ENCODE measurements at regions not wholly inside any gene's neighbourhood (a gene's known extent, or its start where the extent isn't known, plus 50 kb on each side); places are given as distances from the start of the nearest gene placed in this dataset.
"Not testable (repeated sequence)": the region's sequence is repeated elsewhere in the genome, so short reads cannot be mapped to it uniquely, and the experiment has no call there.

- H3K27ac Mint-ChIP-seq: no peak overlapping the region
- DNase-seq (no peak), ATAC-seq (replicated peaks) (no peak)
- no peaks in the 10 kb centered on the region for H3K36me3 Mint-ChIP-seq (ENCODE audit: insufficient read depth)
- H3K9me3 Mint-ChIP-seq: peaks cover 3 to 8% of the 10 kb centered on the region in 2 donors
- H3K4me3 Mint-ChIP-seq: no peak overlapping the region
- H3K4me1 Mint-ChIP-seq (ENCODE audit: low read depth in 2 of 2): no peaks in the 10 kb centered on the region
- peaks cover 25 to 62% of the 10 kb centered on the region in 2 donors for H3K27me3 Mint-ChIP-seq
These were observed 250.7 kb upstream of the PROK2 start for GRCh38 chr3:72035606-72036005.

- no peak for DNase-seq
- ATAC-seq (replicated peaks): no peak
- Mint-ChIP-seq H3K27me3 (peaks cover 20 to 60% of the 10 kb centered on the region in 2 donors), H3K27ac (no peak overlapping the region), H3K9me3 (peaks cover 3 to 8% of the 10 kb centered on the region in 2 donors), H3K4me3 (no peak overlapping the region), H3K36me3 (ENCODE audit: insufficient read depth) (no peaks in the 10 kb centered on the region), H3K4me1 (ENCODE audit: low read depth in 2 of 2) (no peaks in the 10 kb centered on the region)
These were observed 250.0 kb upstream of the PROK2 start for GRCh38 chr3:72034986-72035385.

- no peak overlapping the region for H3K4me3 Mint-ChIP-seq
- no peaks in the 10 kb centered on the region for H3K4me1 Mint-ChIP-seq (ENCODE audit: low read depth in 2 of 2)
- H3K36me3 Mint-ChIP-seq (ENCODE audit: insufficient read depth): no peaks in the 10 kb centered on the region
- ATAC-seq (replicated peaks) (no peak), DNase-seq (no peak)
- H3K9me3 Mint-ChIP-seq: peaks cover 3 to 8% of the 10 kb centered on the region in 2 donors
- no peak overlapping the region for H3K27ac Mint-ChIP-seq
- H3K27me3 Mint-ChIP-seq: peaks cover 10 to 51% of the 10 kb centered on the region in 2 donors
These were observed 248.9 kb upstream of the PROK2 start for GRCh38 chr3:72033666-72034428.

GRCh38 chr3:72032441-72033135 is 247.6 kb upstream of the PROK2 start:
- DNase-seq (no peak), ATAC-seq (replicated peaks) (no peak)
- no peak overlapping the region for H3K4me3 Mint-ChIP-seq
- H3K9me3 Mint-ChIP-seq: peaks cover 2 to 6% of the 10 kb centered on the region in 2 donors
- H3K4me1 Mint-ChIP-seq (ENCODE audit: low read depth in 2 of 2): no peaks in the 10 kb centered on the region
- peaks cover 0 to 38% of the 10 kb centered on the region in 2 donors for H3K27me3 Mint-ChIP-seq
- H3K27ac Mint-ChIP-seq: no peak overlapping the region
- H3K36me3 Mint-ChIP-seq (ENCODE audit: insufficient read depth): no peaks in the 10 kb centered on the region

GRCh38 chr3:72031581-72031980 is 246.6 kb upstream of the PROK2 start:
- Mint-ChIP-seq H3K4me1 (ENCODE audit: low read depth in 2 of 2) (no peaks in the 10 kb centered on the region), H3K36me3 (ENCODE audit: insufficient read depth) (no peaks in the 10 kb centered on the region), H3K9me3 (no peaks in the 10 kb centered on the region), H3K27ac (no peak overlapping the region), H3K4me3 (no peak overlapping the region), H3K27me3 (peaks cover 0 to 29% of the 10 kb centered on the region in 2 donors)
- no peak for ATAC-seq (replicated peaks)
- no peak for DNase-seq

GRCh38 chr3:72030296-72030695 is 245.3 kb upstream of the PROK2 start:
- H3K4me3 Mint-ChIP-seq, DNase-seq: not testable (repeated sequence)

GRCh38 chr3:72028726-72029125 is 243.8 kb upstream of the PROK2 start:
- H3K27ac Mint-ChIP-seq; H3K4me3 Mint-ChIP-seq; H3K4me1 Mint-ChIP-seq (ENCODE audit: low read depth in 2 of 2); ATAC-seq (replicated peaks); H3K9me3 Mint-ChIP-seq; DNase-seq; H3K27me3 Mint-ChIP-seq; H3K36me3 Mint-ChIP-seq (ENCODE audit: insufficient read depth): not testable (repeated sequence)

More at GRCh38 chr3:72030296-72030695, 245.3 kb upstream of the PROK2 start:
- not testable (repeated sequence) for H3K27ac Mint-ChIP-seq; H3K9me3 Mint-ChIP-seq; ATAC-seq (replicated peaks); H3K36me3 Mint-ChIP-seq (ENCODE audit: insufficient read depth); H3K4me1 Mint-ChIP-seq (ENCODE audit: low read depth in 2 of 2)
- H3K27me3 Mint-ChIP-seq: peaks cover 0 to 16% of the 10 kb centered on the region in 2 donors

GRCh38 chr3:72028307-72028706 is 243.4 kb upstream of the PROK2 start:
- ATAC-seq (replicated peaks): not testable (repeated sequence)

GRCh38 chr3:72027728-72028127 is 242.8 kb upstream of the PROK2 start:
- DNase-seq; H3K4me3 Mint-ChIP-seq; ATAC-seq (replicated peaks); H3K27me3 Mint-ChIP-seq; H3K27ac Mint-ChIP-seq; H3K4me1 Mint-ChIP-seq (ENCODE audit: low read depth in 2 of 2); H3K36me3 Mint-ChIP-seq (ENCODE audit: insufficient read depth); H3K9me3 Mint-ChIP-seq: not testable (repeated sequence)

More at GRCh38 chr3:72028307-72028706, 243.4 kb upstream of the PROK2 start:
- not testable (repeated sequence) for H3K27ac Mint-ChIP-seq; DNase-seq; H3K27me3 Mint-ChIP-seq; H3K4me1 Mint-ChIP-seq (ENCODE audit: low read depth in 2 of 2); H3K4me3 Mint-ChIP-seq; H3K36me3 Mint-ChIP-seq (ENCODE audit: insufficient read depth); H3K9me3 Mint-ChIP-seq

GRCh38 chr3:72022027-72022426 is 237.1 kb upstream of the PROK2 start:
- ATAC-seq (replicated peaks): no peak
- Mint-ChIP-seq H3K4me3 (no peak overlapping the region), H3K4me1 (ENCODE audit: low read depth in 2 of 2) (no peaks in the 10 kb centered on the region), H3K36me3 (ENCODE audit: insufficient read depth) (no peaks in the 10 kb centered on the region), H3K27ac (no peak overlapping the region), H3K9me3 (no peaks in the 10 kb centered on the region), H3K27me3 (peaks cover 0 to 5% of the 10 kb centered on the region in 2 donors)
- no peak for DNase-seq

GRCh38 chr3:72021531-72021930 is 236.6 kb upstream of the PROK2 start:
- ATAC-seq (replicated peaks): no peak
- Mint-ChIP-seq H3K27me3 (peaks cover 0 to 5% of the 10 kb centered on the region in 2 donors), H3K9me3 (no peaks in the 10 kb centered on the region), H3K27ac (no peak overlapping the region), H3K4me3 (no peak overlapping the region), H3K4me1 (ENCODE audit: low read depth in 2 of 2) (no peaks in the 10 kb centered on the region), H3K36me3 (ENCODE audit: insufficient read depth) (no peaks in the 10 kb centered on the region)
- DNase-seq: no peak

- H3K36me3 Mint-ChIP-seq (ENCODE audit: insufficient read depth): no peaks in the 10 kb centered on the region
- no peak for ATAC-seq (replicated peaks)
These were observed 233.5 kb upstream of the PROK2 start for GRCh38 chr3:72018343-72018984.

GRCh38 chr3:72017935-72018334 is 233.0 kb upstream of the PROK2 start:
- ATAC-seq (replicated peaks) (no peak), DNase-seq (no peak)
- Mint-ChIP-seq H3K4me1 (ENCODE audit: low read depth in 2 of 2) (no peaks in the 10 kb centered on the region), H3K27ac (no peak overlapping the region), H3K9me3 (no peaks in the 10 kb centered on the region), H3K27me3 (peaks cover 10 to 21% of the 10 kb centered on the region in 2 donors), H3K36me3 (ENCODE audit: insufficient read depth) (no peaks in the 10 kb centered on the region), H3K4me3 (no peak overlapping the region)

More at GRCh38 chr3:72018343-72018984, 233.5 kb upstream of the PROK2 start:
- Mint-ChIP-seq H3K27ac (no peak overlapping the region), H3K4me1 (ENCODE audit: low read depth in 2 of 2) (no peaks in the 10 kb centered on the region), H3K9me3 (no peaks in the 10 kb centered on the region), H3K4me3 (no peak overlapping the region), H3K27me3 (peaks cover 10 to 17% of the 10 kb centered on the region in 2 donors)
- no peak for DNase-seq

Measured in effector memory CD8-positive, alpha-beta T cell (primary cell).